IMR-90 (cell line): ENCODE measurements at regions not wholly inside any gene's neighbourhood (a gene's known extent, or its start where the extent isn't known, plus 50 kb on each side); places are given as distances from the start of the nearest gene placed in this dataset.

Source experiments
- BHLHE40 ChIP-seq: fragments of 150-350 bp; IDR thresholded peaks from 2 replicates; pipeline ENCODE4 v1.6.1; 2016; ENCODE audit warnings: mild to moderate bottlenecking, low read depth, low read length
- CEBPB ChIP-seq: IDR thresholded peaks from 2 replicates; pipeline ENCODE4 v1.6.1; 2012; ENCODE audit warnings: low read depth, low read length, improper control_type of control experiment
- CTCF ChIP-seq: conservative IDR thresholded peaks from 2 replicates; pipeline ENCODE4 v1.5.1; 2012; ENCODE audit warnings: mild to moderate bottlenecking, low read depth, low read length, improper control_type of control experiment
- FOS ChIP-seq: fragments of 150-350 bp; IDR thresholded peaks from 2 replicates; pipeline ENCODE4 v1.6.1; 2016; ENCODE audit warnings: low read depth, low read length
- MXI1 ChIP-seq: IDR thresholded peaks from 2 replicates; pipeline ENCODE4 v1.6.1; 2012; ENCODE audit warnings: low read depth, mild to moderate bottlenecking, low read length, moderate library complexity, borderline replicate concordance
- NFE2L2 ChIP-seq: fragments of 150-350 bp; IDR thresholded peaks from 2 replicates; pipeline ENCODE4 v1.6.1; 2016; ENCODE audit warnings: low read depth, mild to moderate bottlenecking, low read length
- POLR2A ChIP-seq: IDR thresholded peaks from 2 replicates; pipeline ENCODE4 v1.6.1; 2012; ENCODE audit warnings: mild to moderate bottlenecking, low read depth, low read length
- RAD21 ChIP-seq: IDR thresholded peaks from 2 replicates; pipeline ENCODE4 v1.6.1; 2012; ENCODE audit warnings: low read length, improper control_type of control experiment
- RCOR1 ChIP-seq: IDR thresholded peaks from 2 replicates; pipeline ENCODE4 v1.6.1; 2012; ENCODE audit warnings: mild to moderate bottlenecking, low read length, improper control_type of control experiment; ENCODE audit not compliant: insufficient replicate concordance
- RFX5 ChIP-seq: IDR thresholded peaks from 2 replicates; pipeline ENCODE4 v1.8.0; 2012; ENCODE audit warnings: low read depth, mild to moderate bottlenecking, low read length, moderate library complexity
- SMC3 ChIP-seq: fragments of 150-350 bp; IDR thresholded peaks from 2 replicates; pipeline ENCODE4 v1.6.1; 2016; ENCODE audit warnings: low read depth, mild to moderate bottlenecking, antibody characterized with exemption, low read length, moderate library complexity
- TF ChIP-seq, protein P1 (sequence below): fragments of 150-350 bp; IDR thresholded peaks from 2 replicates; pipeline ENCODE4 v1.6.1; 2017; ENCODE audit warnings: mild to moderate bottlenecking, antibody characterized with exemption, low read length, low read depth

DNA sequence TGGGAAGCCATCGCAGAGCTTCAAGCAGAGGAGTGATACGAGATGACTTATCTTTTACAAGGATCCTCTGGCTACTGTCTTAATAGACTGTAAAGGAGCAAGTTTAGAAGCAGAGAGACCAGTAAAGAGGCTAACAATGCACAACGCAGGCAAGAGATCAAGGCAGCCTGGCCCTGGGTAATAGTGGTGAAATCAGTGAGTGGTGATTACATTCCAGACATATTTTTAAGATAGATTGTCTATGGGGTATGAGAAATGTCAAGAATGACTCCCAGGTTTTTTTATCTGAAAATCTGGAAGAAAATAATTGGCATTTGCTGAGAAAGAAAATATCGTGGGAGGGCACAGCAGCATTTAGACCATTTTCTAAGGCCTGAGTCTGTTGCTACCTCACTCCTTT, 213.6 kb upstream of the HTR1E start:
- TF ChIP-seq CEBPB (no peak), POLR2A (no peak), CTCF (no peak), MXI1 (no peak), NFE2L2 (no peak), RFX5 (no peak), FOS (no peak), SMC3 (no peak), BHLHE40 (no peak), RAD21 (no peak), RCOR1 (no peak)
- TF ChIP-seq, protein P1, sequence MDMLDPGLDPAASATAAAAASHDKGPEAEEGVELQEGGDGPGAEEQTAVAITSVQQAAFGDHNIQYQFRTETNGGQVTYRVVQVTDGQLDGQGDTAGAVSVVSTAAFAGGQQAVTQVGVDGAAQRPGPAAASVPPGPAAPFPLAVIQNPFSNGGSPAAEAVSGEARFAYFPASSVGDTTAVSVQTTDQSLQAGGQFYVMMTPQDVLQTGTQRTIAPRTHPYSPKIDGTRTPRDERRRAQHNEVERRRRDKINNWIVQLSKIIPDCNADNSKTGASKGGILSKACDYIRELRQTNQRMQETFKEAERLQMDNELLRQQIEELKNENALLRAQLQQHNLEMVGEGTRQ: no peak
